K562 (cell line): ENCODE measurements at regions not wholly inside any gene's neighbourhood (a gene's known extent, or its start where the extent isn't known, plus 50 kb on each side); places are given as distances from the start of the nearest gene placed in this dataset.

Experiments
- BCOR ChIP-seq: fragments of 450-650 bp; IDR thresholded peaks from 2 replicates; pipeline ENCODE4 v1.6.1; 2016
- CEBPG ChIP-seq, 3 experiments: fragments of 200-800 bp in 1 of 3; sonication (Bioruptor generic) in 1 of 3; sonication (generic) in 1 of 3; formaldehyde crosslinking in 1 of 3; IDR thresholded peaks in 2 of 3; conservative IDR thresholded peaks in 1 of 3; 2 replicates each; pipeline versions ENCODE4 v1.6.1 to v1.8.0; 2016 to 2022; ENCODE audit warnings: missing compliant biosample characterization in 2 of 3, missing genetic modification characterization in 2 of 3, mild to moderate bottlenecking in 1 of 3, missing genetic modification reagents in 1 of 3
- CUX1 ChIP-seq: fragments of 200-800 bp; sonication (Bioruptor generic); IDR thresholded peaks from 2 replicates; pipeline ENCODE4 v1.6.1; 2016; ENCODE audit warnings: missing genetic modification characterization, missing compliant biosample characterization
- EP300 ChIP-seq: IDR thresholded peaks from 2 replicates; pipeline ENCODE4 v1.6.1; 2012; ENCODE audit warnings: low read length, improper control_type of control experiment
- HDAC3 ChIP-seq: fragments of 450-650 bp; IDR thresholded peaks from 2 replicates; pipeline ENCODE4 v1.6.1; 2018; ENCODE audit warnings: borderline replicate concordance, mild to moderate bottlenecking, moderate library complexity; ENCODE audit not compliant: partially characterized antibody
- POU5F1 ChIP-seq: fragments of 150-350 bp; IDR thresholded peaks from 2 replicates; pipeline ENCODE4 v1.6.1; 2014; ENCODE audit warnings: borderline replicate concordance, low read length, low read depth, mild to moderate bottlenecking; ENCODE audit not compliant: partially characterized antibody
- PTRF ChIP-seq: fragments of 450-650 bp; IDR thresholded peaks from 2 replicates; pipeline ENCODE4 v1.6.1; 2016; ENCODE audit warnings: mild to moderate bottlenecking, missing genetic modification characterization, missing compliant biosample characterization
- WHSC1 ChIP-seq: IDR thresholded peaks from one replicate; pipeline ENCODE4 v1.6.1; 2012; ENCODE audit warnings: low read length, control low read depth, inconsistent platforms
- ZKSCAN8 ChIP-seq: fragments of 200-800 bp; sonication (Bioruptor generic); IDR thresholded peaks from 2 replicates; pipeline ENCODE4 v1.6.1; 2016; ENCODE audit warnings: missing genetic modification characterization, missing compliant biosample characterization
- ZNF23 ChIP-seq: fragments of 250-450 bp; sonication (Bioruptor Pico); IDR thresholded peaks from 2 replicates; pipeline ENCODE4 v1.4.0; 2020; ENCODE audit warnings: mild to moderate bottlenecking
- ZNF282 ChIP-seq: sonication (generic); formaldehyde crosslinking; IDR thresholded peaks from 2 replicates; pipeline ENCODE4 v1.8.1; 2023; ENCODE audit warnings: missing genetic modification reagents
- ZNF384 ChIP-seq: IDR thresholded peaks from 2 replicates; pipeline ENCODE4 v1.6.1; 2012; ENCODE audit warnings: low read depth, low read length, improper control_type of control experiment
- ZNF79 ChIP-seq: fragments of 250-450 bp; sonication (Bioruptor Pico); IDR thresholded peaks from 2 replicates; pipeline ENCODE4 v1.4.0; 2020; ENCODE audit warnings: low read depth, mild to moderate bottlenecking, moderate library complexity
- TF ChIP-seq, protein P1 (sequence below): fragments of 250-450 bp; sonication (Bioruptor Pico); IDR thresholded peaks from 2 replicates; pipeline ENCODE4 v1.8.0; 2022; ENCODE audit warnings: moderate library complexity, mild to moderate bottlenecking, inconsistent platforms
- TF ChIP-seq, protein P2 (sequence below): fragments of 450-650 bp; formaldehyde crosslinking; IDR thresholded peaks from 2 replicates; pipeline ENCODE4 v1.4.0; 2020; ENCODE audit warnings: mild to moderate bottlenecking, mixed read lengths
- TF ChIP-seq, protein P3 (sequence below), 2 experiments: IDR thresholded peaks in 1 of 2; conservative IDR thresholded peaks in 1 of 2; 2 replicates each; pipeline ENCODE4 v1.6.1; 2016; ENCODE audit warnings: low read depth in 2 of 2, mild to moderate bottlenecking in 1 of 2, missing compliant biosample characterization in 1 of 2, missing genetic modification characterization in 1 of 2, moderate library complexity in 1 of 2

- TF ChIP-seq CUX1 (no peak), BCOR (no peak), CEBPG (CRISPR knock-in tag; IDR thresholded peaks at IDR 0.05) (no peak), CEBPG (tag; conservative IDR thresholded peaks at IDR 0.05 in 1 of 2, IDR thresholded peaks at IDR 0.05 in 1 of 2) (peak; percentile 70 to 89), ZNF79 (CRISPR knock-in tag) (0 out of 2 replicates have a peak, but pooled peaks have one; percentile 5), HDAC3 (no peak), ZNF23 (no peak), POU5F1 (no peak), ZNF384 (peak; percentile 4; the same call in 1 of the 2 replicates), EP300 (peak; percentile 79; the same call in 1 of the 2 replicates), PTRF (tag) (no peak), ZKSCAN8 (CRISPR knock-in tag) (no peak), WHSC1 (no peak), ZNF282 (CRISPR knock-in tag) (no peak)
- TF ChIP-seq, protein P1, sequence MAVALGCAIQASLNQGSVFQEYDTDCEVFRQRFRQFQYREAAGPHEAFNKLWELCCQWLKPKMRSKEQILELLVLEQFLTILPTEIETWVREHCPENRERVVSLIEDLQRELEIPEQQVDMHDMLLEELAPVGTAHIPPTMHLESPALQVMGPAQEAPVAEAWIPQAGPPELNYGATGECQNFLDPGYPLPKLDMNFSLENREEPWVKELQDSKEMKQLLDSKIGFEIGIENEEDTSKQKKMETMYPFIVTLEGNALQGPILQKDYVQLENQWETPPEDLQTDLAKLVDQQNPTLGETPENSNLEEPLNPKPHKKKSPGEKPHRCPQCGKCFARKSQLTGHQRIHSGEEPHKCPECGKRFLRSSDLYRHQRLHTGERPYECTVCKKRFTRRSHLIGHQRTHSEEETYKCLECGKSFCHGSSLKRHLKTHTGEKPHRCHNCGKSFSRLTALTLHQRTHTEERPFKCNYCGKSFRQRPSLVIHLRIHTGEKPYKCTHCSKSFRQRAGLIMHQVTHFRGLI (CRISPR knock-in tag): peak; percentile 98
- TF ChIP-seq, protein P2, sequence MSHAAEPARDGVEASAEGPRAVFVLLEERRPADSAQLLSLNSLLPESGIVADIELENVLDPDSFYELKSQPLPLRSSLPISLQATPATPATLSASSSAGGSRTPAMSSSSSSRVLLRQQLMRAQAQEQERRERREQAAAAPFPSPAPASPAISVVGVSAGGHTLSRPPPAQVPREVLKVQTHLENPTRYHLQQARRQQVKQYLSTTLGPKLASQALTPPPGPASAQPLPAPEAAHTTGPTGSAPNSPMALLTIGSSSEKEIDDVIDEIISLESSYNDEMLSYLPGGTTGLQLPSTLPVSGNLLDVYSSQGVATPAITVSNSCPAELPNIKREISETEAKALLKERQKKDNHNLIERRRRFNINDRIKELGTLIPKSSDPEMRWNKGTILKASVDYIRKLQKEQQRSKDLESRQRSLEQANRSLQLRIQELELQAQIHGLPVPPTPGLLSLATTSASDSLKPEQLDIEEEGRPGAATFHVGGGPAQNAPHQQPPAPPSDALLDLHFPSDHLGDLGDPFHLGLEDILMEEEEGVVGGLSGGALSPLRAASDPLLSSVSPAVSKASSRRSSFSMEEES: no peak
- TF ChIP-seq, protein P3, sequence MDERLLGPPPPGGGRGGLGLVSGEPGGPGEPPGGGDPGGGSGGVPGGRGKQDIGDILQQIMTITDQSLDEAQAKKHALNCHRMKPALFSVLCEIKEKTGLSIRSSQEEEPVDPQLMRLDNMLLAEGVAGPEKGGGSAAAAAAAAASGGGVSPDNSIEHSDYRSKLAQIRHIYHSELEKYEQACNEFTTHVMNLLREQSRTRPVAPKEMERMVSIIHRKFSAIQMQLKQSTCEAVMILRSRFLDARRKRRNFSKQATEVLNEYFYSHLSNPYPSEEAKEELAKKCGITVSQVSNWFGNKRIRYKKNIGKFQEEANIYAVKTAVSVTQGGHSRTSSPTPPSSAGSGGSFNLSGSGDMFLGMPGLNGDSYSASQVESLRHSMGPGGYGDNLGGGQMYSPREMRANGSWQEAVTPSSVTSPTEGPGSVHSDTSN (CRISPR knock-in tag; IDR thresholded peaks at IDR 0.05; ENCODE audit: low read depth): no peak
- TF ChIP-seq, protein P3 (tag; conservative IDR thresholded peaks at IDR 0.05; ENCODE audit: low read depth): peak; percentile 62; the same call in 1 of the 2 replicates
Observed at GRCh38 chr1:222283147-222283768, 264.6 kb downstream of the HHIPL2 start (continued).
